ENCODE measurements at regions not wholly inside any gene's neighbourhood (a gene's known extent, or its start where the extent isn't known, plus 50 kb on each side); places are given as distances from the start of the nearest gene placed in this dataset.

DNA sequence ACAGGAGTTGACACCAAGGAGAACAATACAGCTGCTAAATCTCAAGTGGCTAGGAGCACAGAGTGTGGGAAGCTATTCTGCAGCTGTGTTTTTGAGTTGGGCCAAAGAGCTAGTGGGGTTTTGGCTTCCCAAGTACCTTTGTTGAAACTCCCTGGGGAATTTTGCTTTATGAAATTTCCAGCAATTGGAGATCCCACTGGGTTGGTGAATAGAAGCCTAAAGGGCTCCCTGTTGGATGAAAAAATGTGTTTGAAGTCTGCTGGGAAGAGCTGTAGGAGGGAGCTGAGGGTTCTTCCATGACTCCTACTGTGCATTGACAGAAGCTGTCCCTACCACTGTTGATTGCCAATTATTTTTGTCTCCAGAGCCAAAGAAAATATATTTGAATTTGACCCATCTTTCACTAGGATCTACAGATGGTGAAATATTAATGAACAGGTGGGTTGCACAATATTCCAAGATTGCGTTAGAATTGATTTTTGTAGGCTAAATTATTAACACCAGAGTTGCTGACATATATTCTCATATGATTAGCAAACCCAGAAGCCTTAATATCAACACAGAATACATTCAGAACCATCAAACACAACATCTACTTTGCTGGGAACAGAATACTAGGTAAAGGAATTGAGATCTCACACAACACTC lies 95.4 kb upstream of the CYP1B1 start:
- Histone ChIP-seq H3K27ac (replicated peaks in 1 of 4) (peak overlapping the region in 1 of 4 donors; percentile 46), H3K36me3 (no peaks in the 10 kb centered on the region), H3K4me3 (no peak overlapping the region), H3K4me1 (peaks cover 2 to 51% (median 25%) of the 10 kb centered on the region in 4 donors), H3K27me3 (no peaks in the 10 kb centered on the region), H3K9me3 (no peaks in the 10 kb centered on the region)
- WGBS: 78% methylated on average over 1 of the region's 1 CpG
- DNase-seq (ENCODE audit: extremely low spot score): no peak
- intact Hi-C loops (cut with DNase I): no loop called here
- TF ChIP-seq POLR2AphosphoS5 (IDR thresholded peaks at IDR 0.05) (no peak), POLR2A (IDR thresholded peaks at IDR 0.05; ENCODE audit: low read depth) (no peak), EP300 (IDR thresholded peaks at IDR 0.05) (no peak)
- TF ChIP-seq, protein P1, sequence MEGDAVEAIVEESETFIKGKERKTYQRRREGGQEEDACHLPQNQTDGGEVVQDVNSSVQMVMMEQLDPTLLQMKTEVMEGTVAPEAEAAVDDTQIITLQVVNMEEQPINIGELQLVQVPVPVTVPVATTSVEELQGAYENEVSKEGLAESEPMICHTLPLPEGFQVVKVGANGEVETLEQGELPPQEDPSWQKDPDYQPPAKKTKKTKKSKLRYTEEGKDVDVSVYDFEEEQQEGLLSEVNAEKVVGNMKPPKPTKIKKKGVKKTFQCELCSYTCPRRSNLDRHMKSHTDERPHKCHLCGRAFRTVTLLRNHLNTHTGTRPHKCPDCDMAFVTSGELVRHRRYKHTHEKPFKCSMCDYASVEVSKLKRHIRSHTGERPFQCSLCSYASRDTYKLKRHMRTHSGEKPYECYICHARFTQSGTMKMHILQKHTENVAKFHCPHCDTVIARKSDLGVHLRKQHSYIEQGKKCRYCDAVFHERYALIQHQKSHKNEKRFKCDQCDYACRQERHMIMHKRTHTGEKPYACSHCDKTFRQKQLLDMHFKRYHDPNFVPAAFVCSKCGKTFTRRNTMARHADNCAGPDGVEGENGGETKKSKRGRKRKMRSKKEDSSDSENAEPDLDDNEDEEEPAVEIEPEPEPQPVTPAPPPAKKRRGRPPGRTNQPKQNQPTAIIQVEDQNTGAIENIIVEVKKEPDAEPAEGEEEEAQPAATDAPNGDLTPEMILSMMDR (IDR thresholded peaks at IDR 0.05): no peak

DNA sequence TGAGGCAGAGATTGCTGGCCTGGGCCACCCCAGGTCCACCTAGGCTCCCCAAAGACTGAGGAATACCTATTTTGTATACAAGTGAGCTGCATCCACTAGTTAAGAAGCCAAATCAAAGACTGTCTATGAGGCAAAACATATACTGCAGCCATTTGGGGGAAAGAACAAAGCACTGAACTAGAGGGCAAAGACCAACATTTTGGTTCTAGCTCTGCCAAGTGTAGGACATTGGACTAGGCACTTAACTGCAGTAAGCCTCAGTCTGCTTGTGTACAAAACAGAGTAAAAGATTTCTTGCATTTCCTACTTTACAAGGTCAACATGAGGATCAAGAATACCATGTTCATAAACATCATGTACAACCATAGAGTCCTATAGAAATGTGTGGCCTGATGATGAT lies 94.8 kb upstream of the CYP1B1 start:
- Histone ChIP-seq H3K36me3 (no peaks in the 10 kb centered on the region), H3K9me3 (no peaks in the 10 kb centered on the region), H3K27me3 (no peaks in the 10 kb centered on the region), H3K27ac (replicated peaks in 1 of 4) (peak overlapping the region in 3 of 4 donors; percentile 32 to 58 (median 46)), H3K4me1 (peaks cover 0 to 48% (median 25%) of the 10 kb centered on the region in 4 donors), H3K4me3 (no peak overlapping the region)
- intact Hi-C loops (cut with DNase I): no loop called here
- TF ChIP-seq POLR2A (IDR thresholded peaks at IDR 0.05; ENCODE audit: low read depth): no peak
- TF ChIP-seq POLR2AphosphoS5 (IDR thresholded peaks at IDR 0.05): no peak
- DNase-seq (ENCODE audit: extremely low spot score): no peak

GRCh38 chr2:38170067-38170466 lies 94.1 kb upstream of the CYP1B1 start:
- Histone ChIP-seq H3K9me3 (no peaks in the 10 kb centered on the region), H3K27me3 (no peaks in the 10 kb centered on the region), H3K36me3 (no peaks in the 10 kb centered on the region), H3K4me1 (peaks cover 0 to 48% (median 25%) of the 10 kb centered on the region in 4 donors), H3K4me3 (no peak overlapping the region), H3K27ac (replicated peaks in 1 of 4) (peak overlapping the region in 3 of 4 donors; percentile 32 to 58 (median 46))
- intact Hi-C loops (cut with DNase I): no loop called here
- no peak for DNase-seq (ENCODE audit: extremely low spot score)
- 56% methylated on average over 3 of the region's 3 CpGs for WGBS
- no peak for TF ChIP-seq POLR2A (IDR thresholded peaks at IDR 0.05; ENCODE audit: low read depth)
- TF ChIP-seq, protein P1 (IDR thresholded peaks at IDR 0.05): no peak
- TF ChIP-seq EP300 (IDR thresholded peaks at IDR 0.05): no peak
- TF ChIP-seq POLR2AphosphoS5 (IDR thresholded peaks at IDR 0.05): peak in 1 of 2 donors; percentile 26

DNA sequence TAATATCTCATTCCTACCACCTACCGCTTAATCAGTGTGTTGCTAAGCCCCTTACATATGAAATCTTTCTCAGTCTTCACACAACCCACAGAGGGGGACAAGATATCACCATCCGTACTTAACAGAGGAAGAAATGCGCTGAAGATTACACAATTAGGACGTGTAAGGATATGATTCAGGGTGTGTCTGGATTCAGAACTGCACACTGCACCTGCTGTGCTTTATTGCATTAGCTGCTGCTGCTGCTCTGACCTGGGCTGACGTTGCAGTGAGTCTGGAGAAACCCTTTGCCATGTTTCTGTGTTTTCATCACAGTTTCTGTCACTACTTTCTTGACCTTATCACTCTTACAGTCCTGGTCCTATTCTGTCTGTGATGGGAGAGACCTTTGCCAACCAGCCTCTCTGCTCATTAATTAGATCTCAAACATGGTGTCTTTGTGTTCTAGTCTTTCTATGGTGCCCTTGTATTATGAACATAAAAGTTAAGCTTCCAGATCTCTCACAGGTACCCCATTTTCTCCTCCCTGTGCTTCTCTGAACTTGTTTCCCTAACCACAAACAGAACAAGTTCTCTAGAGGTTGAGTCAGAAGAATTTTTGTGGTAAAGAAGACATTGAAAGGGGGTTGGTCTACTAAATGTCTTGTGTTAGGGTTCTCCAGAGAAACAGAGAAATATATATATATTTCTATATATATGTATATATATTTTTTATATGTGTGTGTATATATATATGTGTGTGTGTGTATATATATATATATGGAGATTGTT lies 92.9 kb upstream of the CYP1B1 start:
- Histone ChIP-seq H3K27ac (replicated peaks in 1 of 4) (peak overlapping the region in 1 of 4 donors; percentile 24), H3K9me3 (no peaks in the 10 kb centered on the region), H3K36me3 (no peaks in the 10 kb centered on the region), H3K4me1 (peaks cover 0 to 43% (median 23%) of the 10 kb centered on the region in 4 donors), H3K27me3 (no peaks in the 10 kb centered on the region), H3K4me3 (no peak overlapping the region)
- intact Hi-C loops (cut with DNase I): no loop called here
- no peak for TF ChIP-seq POLR2AphosphoS5 (IDR thresholded peaks at IDR 0.05)
- TF ChIP-seq, protein P1 (IDR thresholded peaks at IDR 0.05): no peak
- TF ChIP-seq EP300 (IDR thresholded peaks at IDR 0.05): no peak
- no peak for TF ChIP-seq POLR2A (IDR thresholded peaks at IDR 0.05; ENCODE audit: low read depth)
- no peak for DNase-seq (ENCODE audit: extremely low spot score)
- 73% methylated on average over 5 of the region's 5 CpGs for WGBS

- Histone ChIP-seq H3K27ac (replicated peaks in 1 of 4) (peak overlapping the region in 3 of 4 donors; percentile 16 to 49 (median 17)), H3K4me1 (peaks cover 0 to 49% (median 26%) of the 10 kb centered on the region in 4 donors), H3K4me3 (no peak overlapping the region), H3K36me3 (no peaks in the 10 kb centered on the region), H3K27me3 (no peaks in the 10 kb centered on the region), H3K9me3 (no peaks in the 10 kb centered on the region)
- TF ChIP-seq POLR2A (IDR thresholded peaks at IDR 0.05; ENCODE audit: low read depth): no peak
- no peak for TF ChIP-seq POLR2AphosphoS5 (IDR thresholded peaks at IDR 0.05)
- TF ChIP-seq, protein P1 (IDR thresholded peaks at IDR 0.05): no peak
- TF ChIP-seq EP300 (IDR thresholded peaks at IDR 0.05): no peak
- WGBS: 79% methylated on average over 2 of the region's 2 CpGs
- intact Hi-C loops (cut with DNase I): no loop called here
- DNase-seq (ENCODE audit: extremely low spot score): no peak
Measured at GRCh38 chr2:38167968-38168350, 92.0 kb upstream of the CYP1B1 start.
